HCT116 (cell line): ENCODE measurements at regions not wholly inside any gene's neighbourhood (a gene's known extent, or its start where the extent isn't known, plus 50 kb on each side); places are given as distances from the start of the nearest gene placed in this dataset.
"Not testable (repeated sequence)": the region's sequence is repeated elsewhere in the genome, so short reads cannot be mapped to it uniquely, and the experiment has no call there.

Experiments
- ATAC-seq: fragments of 200-7000 bp; cut with Tn5 transposase; 2 replicates; pipeline ENCODE4 v1.9.1; 2020; ENCODE audit warnings: mild to moderate bottlenecking, moderate library complexity
- BruUV-seq: library from RNA; stranded (reverse); fragments of 400-500 nt; replicated peaks from 2 replicates; lab custom pipeline; 2021; lab: Mats Ljungman, UMichigan
- CTCF ChIA-PET: fragments of 300-600 bp; sonication (Branson Sonifier 250); formaldehyde crosslinking; loops from one replicate; lab custom pipeline; 2021; ENCODE audit warnings: antibody characterized with exemption; lab: Charles Lee
- POLR2A ChIA-PET: fragments of 300-600, 350-600 bp; sonication (Branson Sonifier 250); formaldehyde crosslinking; loops from one replicate; lab custom pipeline; 2021; ENCODE audit warnings: antibody characterized with exemption; lab: Charles Lee
- RAD21 ChIA-PET, 2 experiments: fragments of 300-600 bp; sonication (Branson Sonifier 250); formaldehyde crosslinking; loops; one replicate each; lab custom pipeline; 2023; ENCODE audit warnings: low total read pairs in 2 of 2; ENCODE audit not compliant: uncharacterized antibody in 2 of 2, unreplicated experiment in 2 of 2, low non-redundant PET in 1 of 2; lab: Charles Lee
- DNase-seq: peaks from one replicate; pipeline ENCODE4 v3.0.0-alpha.2; 2010; ENCODE audit warnings: low read depth, low spot score
- H2AFZ ChIP-seq: fragments of 200-600 bp; shearing (Covaris generic), sonication (generic); 2 replicates; pipeline ENCODE4 v1.6.1; 2017; ENCODE audit warnings: low read depth, mixed run types, mixed read lengths, antibody characterized with exemption, low read length; ENCODE audit not compliant: poor library complexity, severe bottlenecking
- H3K27ac ChIP-seq: 2 replicates; pipeline ENCODE4 v1.5.1; 2012; ENCODE audit warnings: low read depth, low read length
- H3K27me3 ChIP-seq: fragments of 200-600 bp; sonication (generic); 2 replicates; pipeline ENCODE4 v1.6.1; 2016; ENCODE audit warnings: mixed run types, low read length, mixed read lengths; ENCODE audit not compliant: insufficient read depth
- H3K36me3 ChIP-seq, 2 experiments: fragments of 200-500 bp in 1 of 2; fragments of 200-600 bp in 1 of 2; sonication (Bioruptor generic) in 1 of 2; sonication (generic) in 1 of 2; 2 replicates each; pipeline versions ENCODE4 v1.5.1 to v1.6.1; 2014 to 2016; ENCODE audit warnings: low read length in 2 of 2, inconsistent platforms in 1 of 2, mixed read lengths in 1 of 2, mixed run types in 1 of 2; ENCODE audit not compliant: insufficient read depth in 2 of 2, control insufficient read depth in 1 of 2
- H3K4me1 ChIP-seq, 2 experiments: fragments of 200-600 bp in 1 of 2; sonication (generic) in 1 of 2; 2 replicates each; pipeline versions ENCODE4 v1.5.1 to v1.6.1; 2012 to 2017; ENCODE audit warnings: low read length in 2 of 2, inconsistent platforms in 1 of 2, mild to moderate bottlenecking in 1 of 2, mixed read lengths in 1 of 2, mixed run types in 1 of 2, moderate library complexity in 1 of 2; ENCODE audit not compliant: insufficient read depth in 2 of 2, control insufficient read depth in 1 of 2
- H3K4me2 ChIP-seq: fragments of 200-600 bp; sonication (generic); 2 replicates; pipeline ENCODE4 v1.6.1; 2017; ENCODE audit warnings: mixed run types, low read length, mixed read lengths
- H3K4me3 ChIP-seq, 2 experiments: fragments of 200-600 bp in 1 of 2; sonication (generic) in 1 of 2; replicated peaks in 1 of 2; 2 replicates each; pipeline ENCODE4 v1.5.1; 2011 to 2016; ENCODE audit warnings: low read length in 2 of 2, control low read depth in 1 of 2, low read depth in 1 of 2, mild to moderate bottlenecking in 1 of 2, mixed read lengths in 1 of 2, mixed run types in 1 of 2
- H3K79me2 ChIP-seq: fragments of 200-600 bp; sonication (generic); 2 replicates; pipeline ENCODE4 v1.6.1; 2017; ENCODE audit warnings: mild to moderate bottlenecking, mixed run types, low read length, moderate library complexity, mixed read lengths; ENCODE audit not compliant: insufficient read depth
- H3K9ac ChIP-seq: fragments of 200-600 bp; sonication (generic); 2 replicates; pipeline ENCODE4 v1.6.1; 2016; ENCODE audit warnings: low read length, mixed read lengths
- H3K9me2 ChIP-seq: fragments of 200-600 bp; sonication (generic), shearing (Covaris generic); 2 replicates; pipeline ENCODE4 v1.6.1; 2017; ENCODE audit warnings: mixed run types, mild to moderate bottlenecking, moderate library complexity; ENCODE audit not compliant: insufficient read depth
- H3K9me3 ChIP-seq, 2 experiments: fragments of 200-500 bp in 1 of 2; fragments of 200-600 bp in 1 of 2; sonication (Bioruptor generic) in 1 of 2; sonication (generic) in 1 of 2; 2 replicates each; pipeline ENCODE4 v1.6.1; 2014 to 2017; ENCODE audit warnings: low read length in 2 of 2, mixed read lengths in 2 of 2, inconsistent platforms in 1 of 2, low read depth in 1 of 2, mild to moderate bottlenecking in 1 of 2, mixed run types in 1 of 2, moderate library complexity in 1 of 2; ENCODE audit not compliant: control insufficient read depth in 1 of 2, insufficient read depth in 1 of 2
- H4K20me1 ChIP-seq: fragments of 200-600 bp; sonication (generic), shearing (Covaris generic); 2 replicates; pipeline ENCODE4 v1.6.1; 2017; ENCODE audit warnings: mixed run types, mild to moderate bottlenecking, moderate library complexity; ENCODE audit not compliant: insufficient read depth
- ATF3 ChIP-seq: IDR thresholded peaks from 2 replicates; pipeline ENCODE4 v1.6.1; 2012
- CBX3 ChIP-seq: IDR thresholded peaks from 2 replicates; pipeline ENCODE4 v1.6.1; 2012; ENCODE audit warnings: low read depth
- CEBPB ChIP-seq: IDR thresholded peaks from 2 replicates; pipeline ENCODE4 v1.6.1; 2012; ENCODE audit warnings: low read depth
- EGR1 ChIP-seq: IDR thresholded peaks from 2 replicates; pipeline ENCODE4 v1.6.1; 2012; ENCODE audit warnings: low read depth
- ELF1 ChIP-seq: IDR thresholded peaks from 2 replicates; pipeline ENCODE4 v1.6.1; 2012; ENCODE audit warnings: low read depth, borderline replicate concordance
- EZH2 ChIP-seq: fragments of 200-600 bp; sonication (generic); IDR thresholded peaks from 2 replicates; pipeline ENCODE4 v1.6.1; 2017; ENCODE audit warnings: antibody characterized with exemption, mixed run types
- FOSL1 ChIP-seq: IDR thresholded peaks from 2 replicates; pipeline ENCODE4 v1.6.1; 2012; ENCODE audit warnings: low read depth
- JUND ChIP-seq: IDR thresholded peaks from 2 replicates; pipeline ENCODE4 v1.6.1; 2012
- MAX ChIP-seq: IDR thresholded peaks from 2 replicates; pipeline ENCODE4 v1.6.1; 2012
- RAD21 ChIP-seq: IDR thresholded peaks from 2 replicates; pipeline ENCODE4 v1.6.1; 2012; ENCODE audit warnings: low read depth, mild to moderate bottlenecking
- REST ChIP-seq: IDR thresholded peaks from 2 replicates; pipeline ENCODE4 v1.6.1; 2012; ENCODE audit warnings: low read depth
- SIN3A ChIP-seq: IDR thresholded peaks from 2 replicates; pipeline ENCODE4 v1.6.1; 2012; ENCODE audit warnings: low read depth
- SRF ChIP-seq: IDR thresholded peaks from 2 replicates; pipeline ENCODE4 v1.6.1; 2012; ENCODE audit warnings: low read depth
- TCF7L2 ChIP-seq: IDR thresholded peaks from 2 replicates; pipeline ENCODE4 v1.7.0; 2011; ENCODE audit warnings: borderline replicate concordance, inconsistent platforms; ENCODE audit not compliant: insufficient read depth, insufficient read length; ENCODE audit errors: extremely low read depth
- ZBTB33 ChIP-seq: IDR thresholded peaks from 2 replicates; pipeline ENCODE4 v1.6.1; 2011; ENCODE audit warnings: mild to moderate bottlenecking, low read length, moderate library complexity; ENCODE audit not compliant: insufficient replicate concordance; ENCODE audit errors: extremely low read depth
- ZNF274 ChIP-seq: fragments of 200-500 bp; sonication (Bioruptor generic); IDR thresholded peaks from 2 replicates; pipeline ENCODE4 v1.6.1; 2014; ENCODE audit warnings: mild to moderate bottlenecking, low read depth, low read length, inconsistent platforms
- intact Hi-C: fragments of 100-400 bp; cut with micrococcal nuclease; formaldehyde crosslinking; loops from 2 replicates; pipeline ENCODE4 v1.10.0; 2022

- Histone ChIP-seq H3K27me3 (no peaks in the 10 kb centered on the region), H2AFZ (no peak overlapping the region), H3K9me3 (no peaks in the 10 kb centered on the region), H3K36me3 (no peaks in the 10 kb centered on the region), H4K20me1 (no peaks in the 10 kb centered on the region), H3K79me2 (no peaks in the 10 kb centered on the region), H3K4me1 (peaks cover 0 to 4% of the 10 kb centered on the region in 2 experiments; a peak in 2 of 4 replicates), H3K9me2 (no peaks in the 10 kb centered on the region), H3K27ac (no peak overlapping the region), H3K4me3 (no peak overlapping the region), H3K9ac (no peak overlapping the region), H3K4me2 (no peak overlapping the region)
- CTCF ChIA-PET: no interaction called here
- TF ChIP-seq JUND (no peak), RAD21 (no peak), SIN3A (no peak), CBX3 (no peak), ELF1 (no peak), EGR1 (no peak), FOSL1 (no peak), ZNF274 (no peak), ATF3 (no peak), REST (no peak), ZBTB33 (no peak), SRF (no peak), CEBPB (no peak), EZH2 (no peak), MAX (no peak), TCF7L2 (no peak)
- RAD21 ChIA-PET: no interaction called here
- no peak for DNase-seq
- POLR2A ChIA-PET: no interaction called here
- intact Hi-C loops: no loop called here
- ATAC-seq: no peak
- BruUV-seq: no TSS peak
Measured at GRCh38 chr9:2276296-2276695, 261.1 kb downstream of the SMARCA2 start.

- H3K27me3 ChIP-seq, H3K27ac ChIP-seq, H4K20me1 ChIP-seq, POLR2A ChIA-PET, CTCF ChIA-PET, RAD21 ChIA-PET, intact Hi-C loops, H3K9me3 ChIP-seq, H3K9me2 ChIP-seq, DNase-seq, H3K9ac ChIP-seq, H3K4me3 ChIP-seq, H3K4me2 ChIP-seq, H3K79me2 ChIP-seq, ATAC-seq, BruUV-seq, H2AFZ ChIP-seq, H3K36me3 ChIP-seq: not testable (repeated sequence)
- H3K4me1 ChIP-seq: peaks cover 2 to 11% of the 10 kb centered on the region in 2 experiments; a peak in 3 of 4 replicates
Measured at GRCh38 chr9:2277133-2277532, 262.0 kb downstream of the SMARCA2 start.
